ENCODE measurements at regions not wholly inside any gene's neighbourhood (a gene's known extent, or its start where the extent isn't known, plus 50 kb on each side); places are given as distances from the start of the nearest gene placed in this dataset.
A peak's percentile ranks its signal among the peaks of the same experiment; 100 is the strongest.
"Not testable (repeated sequence)": the region's sequence is repeated elsewhere in the genome, so short reads cannot be mapped to it uniquely, and the experiment has no call there.

DNA sequence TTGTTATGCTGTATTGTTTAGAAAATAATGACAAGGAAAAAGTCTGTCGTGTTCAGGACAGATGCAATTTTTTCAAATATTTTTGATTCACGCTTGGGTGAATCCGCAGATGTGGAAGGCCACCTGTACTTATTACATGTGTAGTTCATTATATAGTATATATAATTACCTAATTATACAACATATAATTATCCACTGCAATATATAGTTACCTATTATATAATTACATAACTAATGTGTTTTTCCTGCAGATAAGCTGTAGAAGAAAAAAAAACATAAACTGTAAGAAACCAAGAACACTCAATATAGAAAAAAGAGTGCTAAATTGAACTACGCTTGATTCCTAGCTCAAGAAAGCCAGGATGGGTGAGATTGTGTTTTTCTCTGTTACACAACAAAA lies 93.6 kb upstream of the RANBP3L start:
- TF ChIP-seq EZH2phosphoT487 (IDR thresholded peaks at IDR 0.05; ENCODE audit: low read length): no peak
- no peak for TF ChIP-seq EZH2 (optimal IDR thresholded peaks at IDR 0.05; ENCODE audit: low read depth, low read length)
- TF ChIP-seq CTCF (IDR thresholded peaks at IDR 0.05; ENCODE audit: low read length): no peak
- Histone ChIP-seq H3F3A (ENCODE audit: insufficient read depth, low read length) (no peaks in the 10 kb centered on the region), H3K27ac (ENCODE audit: low read length) (no peak overlapping the region), H3K4me3 (ENCODE audit: low read length) (no peak overlapping the region), H4K20me1 (ENCODE audit: insufficient read depth, low read length) (no peaks in the 10 kb centered on the region), H3K4me2 (ENCODE audit: low read depth, low read length) (no peak overlapping the region), H2AFZ (ENCODE audit: low read length) (no peak overlapping the region), H3K4me1 (ENCODE audit: low read length) (no peaks in the 10 kb centered on the region), H3K36me3 (replicated peaks; ENCODE audit: insufficient read depth, low read length) (no peaks in the 10 kb centered on the region), H3K9me2 (replicated peaks; ENCODE audit: insufficient read depth, low read length) (no peaks in the 10 kb centered on the region), H3K79me2 (ENCODE audit: low read length) (no peaks in the 10 kb centered on the region), H3K9me3 (replicated peaks; ENCODE audit: insufficient read depth, low read length) (no peaks in the 10 kb centered on the region), H3K9ac (ENCODE audit: low read length) (no peak overlapping the region), H3K27me3 (replicated peaks; ENCODE audit: insufficient read depth, low read length) (no peaks in the 10 kb centered on the region)
- no peak for DNase-seq

- not testable (repeated sequence) for H3K4me2 ChIP-seq (ENCODE audit: low read depth, low read length); H4K20me1 ChIP-seq (ENCODE audit: insufficient read depth, low read length); H3K4me1 ChIP-seq (ENCODE audit: low read length); H3K9me2 ChIP-seq (replicated peaks; ENCODE audit: insufficient read depth, low read length); H3K36me3 ChIP-seq (replicated peaks; ENCODE audit: insufficient read depth, low read length); H3K4me3 ChIP-seq (ENCODE audit: low read length); DNase-seq; H3K27me3 ChIP-seq (replicated peaks; ENCODE audit: insufficient read depth, low read length); H3K9me3 ChIP-seq (replicated peaks; ENCODE audit: insufficient read depth, low read length); H3F3A ChIP-seq (ENCODE audit: insufficient read depth, low read length); H3K79me2 ChIP-seq (ENCODE audit: low read length); H2AFZ ChIP-seq (ENCODE audit: low read length); H3K27ac ChIP-seq (ENCODE audit: low read length); H3K9ac ChIP-seq (ENCODE audit: low read length)
These were observed 94.2 kb upstream of the RANBP3L start for GRCh38 chr5:36395947-36396346.

GRCh38 chr5:36396640-36397039 lies 94.9 kb upstream of the RANBP3L start:
- Histone ChIP-seq H3F3A (ENCODE audit: insufficient read depth, low read length) (no peaks in the 10 kb centered on the region), H3K9me3 (replicated peaks; ENCODE audit: insufficient read depth, low read length) (no peaks in the 10 kb centered on the region), H3K4me3 (ENCODE audit: low read length) (no peak overlapping the region), H4K20me1 (ENCODE audit: insufficient read depth, low read length) (no peaks in the 10 kb centered on the region), H3K36me3 (replicated peaks; ENCODE audit: insufficient read depth, low read length) (no peaks in the 10 kb centered on the region), H3K79me2 (ENCODE audit: low read length) (no peaks in the 10 kb centered on the region), H3K9ac (ENCODE audit: low read length) (no peak overlapping the region), H3K27me3 (replicated peaks; ENCODE audit: insufficient read depth, low read length) (no peaks in the 10 kb centered on the region), H3K27ac (ENCODE audit: low read length) (no peak overlapping the region), H3K9me2 (replicated peaks; ENCODE audit: insufficient read depth, low read length) (no peaks in the 10 kb centered on the region), H2AFZ (ENCODE audit: low read length) (no peak overlapping the region), H3K4me1 (ENCODE audit: low read length) (no peaks in the 10 kb centered on the region), H3K4me2 (ENCODE audit: low read depth, low read length) (no peak overlapping the region)
- TF ChIP-seq EZH2phosphoT487 (IDR thresholded peaks at IDR 0.05; ENCODE audit: low read length) (no peak), CTCF (IDR thresholded peaks at IDR 0.05; ENCODE audit: low read length) (no peak), EZH2 (optimal IDR thresholded peaks at IDR 0.05; ENCODE audit: low read depth, low read length) (no peak)
- DNase-seq: no peak

DNA sequence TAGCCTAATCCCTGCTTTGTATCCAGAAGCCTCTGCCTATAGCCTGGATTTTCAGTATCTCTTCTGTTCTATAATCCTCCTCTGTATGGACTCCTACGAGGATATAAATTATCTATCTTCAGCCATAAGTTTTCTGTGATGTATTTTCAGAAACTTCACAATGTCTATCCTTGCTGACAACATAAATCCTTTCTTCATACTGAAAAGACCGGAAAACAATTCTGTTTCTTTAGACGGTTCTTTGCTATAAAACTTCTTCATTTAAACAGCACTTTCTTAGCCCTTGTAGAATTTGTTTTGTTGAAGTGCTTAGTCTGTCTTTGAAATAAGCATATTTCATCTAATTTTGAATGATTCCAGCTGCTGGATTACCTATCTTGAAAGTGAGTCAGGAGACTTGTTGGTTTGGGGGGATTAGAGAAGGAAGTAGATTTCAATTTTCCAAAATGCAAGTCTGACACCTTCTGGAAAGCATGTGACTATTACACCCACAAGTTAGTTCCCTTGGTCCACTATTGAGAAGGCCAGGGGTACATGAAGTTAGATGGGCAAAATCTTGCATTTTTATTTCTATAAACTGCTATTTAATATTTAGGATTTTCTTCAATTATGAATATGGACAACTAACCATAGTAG lies 96.3 kb upstream of the RANBP3L start:
- H3K79me2 ChIP-seq (ENCODE audit: low read length): no peaks in the 10 kb centered on the region
- H3K27me3 ChIP-seq (replicated peaks; ENCODE audit: insufficient read depth, low read length): no peaks in the 10 kb centered on the region
- H3K4me3 ChIP-seq (ENCODE audit: low read length): no peak overlapping the region
- no peak overlapping the region for H3K9ac ChIP-seq (ENCODE audit: low read length)
- no peaks in the 10 kb centered on the region for H3K36me3 ChIP-seq (replicated peaks; ENCODE audit: insufficient read depth, low read length)
- no peak overlapping the region for H2AFZ ChIP-seq (ENCODE audit: low read length)
- H3F3A ChIP-seq (ENCODE audit: insufficient read depth, low read length): no peaks in the 10 kb centered on the region
- no peak overlapping the region for H3K4me2 ChIP-seq (ENCODE audit: low read depth, low read length)
- TF ChIP-seq CTCF (IDR thresholded peaks at IDR 0.05; ENCODE audit: low read length): peak; percentile 44
- TF ChIP-seq EZH2phosphoT487 (IDR thresholded peaks at IDR 0.05; ENCODE audit: low read length): no peak
- H3K27ac ChIP-seq (ENCODE audit: low read length): no peak overlapping the region
- no peaks in the 10 kb centered on the region for H4K20me1 ChIP-seq (ENCODE audit: insufficient read depth, low read length)
- no peaks in the 10 kb centered on the region for H3K4me1 ChIP-seq (ENCODE audit: low read length)
- no peaks in the 10 kb centered on the region for H3K9me2 ChIP-seq (replicated peaks; ENCODE audit: insufficient read depth, low read length)
- DNase-seq: no peak
- H3K9me3 ChIP-seq (replicated peaks; ENCODE audit: insufficient read depth, low read length): no peaks in the 10 kb centered on the region
